Central memory CD8-positive, alpha-beta T cell (primary cell): ENCODE measurements at regions not wholly inside any gene's neighbourhood (a gene's known extent, or its start where the extent isn't known, plus 50 kb on each side); places are given as distances from the start of the nearest gene placed in this dataset.

ENCODE experiments used
- ATAC-seq: fragments of 150-1000 bp; cut with Tn5 transposase; replicated peaks from 2 replicates; pipeline ENCODE4 v1.10.0; 2022; ENCODE audit warnings: mild to moderate bottlenecking, moderate FRiP score, moderate number of reproducible peaks; ENCODE audit not compliant: poor library complexity, severe bottlenecking; ENCODE audit errors: extremely low read depth
- DNase-seq, 2 donors: peaks; one replicate each; pipeline ENCODE4 v3.0.0; 2021; ENCODE audit warnings: low spot score in 2 of 2
- H3K27ac Mint-ChIP-seq: one replicate; pipeline ENCODE4 v1.8.0; 2022; ENCODE audit warnings: low read depth, mild to moderate bottlenecking, moderate library complexity, mixed read lengths
- H3K27me3 Mint-ChIP-seq: one replicate; pipeline ENCODE4 v1.8.0; 2022; ENCODE audit warnings: mixed read lengths
- H3K36me3 Mint-ChIP-seq: one replicate; pipeline ENCODE4 v1.8.0; 2022; ENCODE audit warnings: mild to moderate bottlenecking, moderate library complexity, mixed read lengths; ENCODE audit not compliant: insufficient read depth
- H3K4me1 Mint-ChIP-seq: one replicate; pipeline ENCODE4 v1.8.0; 2022; ENCODE audit warnings: mixed read lengths
- H3K4me3 Mint-ChIP-seq: one replicate; pipeline ENCODE4 v1.8.0; 2022; ENCODE audit warnings: mild to moderate bottlenecking, moderate library complexity, mixed read lengths
- H3K9me3 Mint-ChIP-seq: one replicate; pipeline ENCODE4 v1.8.0; 2022; ENCODE audit warnings: mixed read lengths

- no peak for DNase-seq
- Mint-ChIP-seq H3K36me3 (peaks cover 2% of the 10 kb centered on the region), H3K27ac (no peak overlapping the region), H3K4me1 (no peaks in the 10 kb centered on the region), H3K27me3 (peaks cover 28% of the 10 kb centered on the region), H3K4me3 (no peak overlapping the region), H3K9me3 (no peaks in the 10 kb centered on the region)
- no peak for ATAC-seq
Observed at GRCh38 chrX:37943554-37944344, 62.6 kb upstream of the SYTL5 start.

GRCh38 chrX:37946197-37946596, 60.2 kb upstream of the SYTL5 start:
- no peak overlapping the region for H3K4me3 Mint-ChIP-seq
- H3K4me1 Mint-ChIP-seq: no peaks in the 10 kb centered on the region
- H3K9me3 Mint-ChIP-seq: no peaks in the 10 kb centered on the region
- H3K36me3 Mint-ChIP-seq: peaks cover 2% of the 10 kb centered on the region
- no peak overlapping the region for H3K27ac Mint-ChIP-seq
- ATAC-seq (no peak), DNase-seq (no peak)
- H3K27me3 Mint-ChIP-seq: peaks cover 28% of the 10 kb centered on the region

DNA sequence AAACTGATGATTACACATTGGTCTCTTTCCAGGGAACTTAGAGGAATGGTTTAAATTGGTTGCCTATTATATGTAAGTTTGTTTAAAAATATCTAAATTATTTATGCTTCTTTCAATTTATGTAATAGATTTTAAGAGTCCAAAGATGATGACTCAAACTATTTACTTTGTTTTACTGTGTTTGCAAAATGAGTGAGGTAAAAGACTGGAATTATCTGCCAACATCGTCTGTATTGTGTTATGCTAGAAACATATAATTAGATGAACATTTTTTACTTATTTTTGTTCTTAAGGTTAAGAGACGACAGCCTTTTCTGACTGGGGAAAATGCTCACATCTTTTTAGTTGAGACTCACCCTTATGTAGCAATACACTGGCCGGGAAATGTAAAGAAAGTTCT, 51.1 kb upstream of the SYTL5 start:
- Mint-ChIP-seq H3K27ac (no peak overlapping the region), H3K9me3 (no peaks in the 10 kb centered on the region), H3K36me3 (no peaks in the 10 kb centered on the region), H3K4me3 (no peak overlapping the region), H3K4me1 (no peaks in the 10 kb centered on the region), H3K27me3 (no peaks in the 10 kb centered on the region)
- ATAC-seq (no peak), DNase-seq (no peak)

DNA sequence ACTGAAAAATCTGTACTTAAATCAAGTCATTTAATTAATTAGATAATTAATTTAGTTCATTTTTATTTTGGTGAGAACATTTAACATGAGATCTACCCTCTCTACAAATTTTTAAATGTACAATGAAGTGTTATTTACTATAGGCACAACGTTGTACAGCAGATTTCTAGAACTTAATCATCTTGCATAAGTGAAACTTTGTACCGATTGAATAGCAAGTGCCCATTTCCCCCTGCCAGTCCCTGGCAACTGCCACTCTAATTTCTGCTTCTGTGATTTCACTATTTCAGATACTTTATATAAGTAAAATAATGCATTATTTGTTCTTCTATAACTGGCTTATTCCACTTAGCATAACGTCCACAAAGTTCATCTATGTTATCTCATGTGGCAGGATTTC, 50.1 kb upstream of the SYTL5 start:
- Mint-ChIP-seq H3K27me3 (no peaks in the 10 kb centered on the region), H3K4me3 (no peak overlapping the region), H3K36me3 (no peaks in the 10 kb centered on the region), H3K9me3 (no peaks in the 10 kb centered on the region), H3K27ac (no peak overlapping the region), H3K4me1 (no peaks in the 10 kb centered on the region)
- ATAC-seq (no peak), DNase-seq (no peak)
